Right lobe of liver (tissue), 4 donors: ENCODE measurements at regions not wholly inside any gene's neighbourhood (a gene's known extent, or its start where the extent isn't known, plus 50 kb on each side); places are given as distances from the start of the nearest gene placed in this dataset.

Experiments
- CTCF ChIP-seq, 4 donors: fragments of 200-600 bp in 3 of 4; fragments of 450-650 bp in 1 of 4; IDR thresholded peaks; one replicate each; pipeline versions ENCODE4 v1.5.1 to v1.8.0; 2016 to 2022; ENCODE audit warnings: antibody characterized with exemption in 4 of 4, mild to moderate bottlenecking in 2 of 4
- POLR2A ChIP-seq: fragments of 450-650 bp; IDR thresholded peaks from one replicate; pipeline ENCODE4 v1.6.1; 2017; ENCODE audit warnings: antibody characterized with exemption, mild to moderate bottlenecking
- donor health status: DM: no; HTN: no; CAD: no.
- donor health status: DM: no; HTN: no; CAD: no.
- donor health status: DM: no; HTN: yes; CAD: no.

GRCh38 chr3:18126772-18127171 lies 298.4 kb downstream of the SATB1 start:
- TF ChIP-seq CTCF (IDR thresholded peaks at IDR 0.05) (no peak), POLR2A (no peak)
